ENCODE measurements at regions not wholly inside any gene's neighbourhood (a gene's known extent, or its start where the extent isn't known, plus 50 kb on each side); places are given as distances from the start of the nearest gene placed in this dataset.
"Not testable (repeated sequence)": the region's sequence is repeated elsewhere in the genome, so short reads cannot be mapped to it uniquely, and the experiment has no call there.

GRCh38 chr15:58298879-58299850, 132.6 kb upstream of the LIPC start:
- no peak for DNase-seq

DNA sequence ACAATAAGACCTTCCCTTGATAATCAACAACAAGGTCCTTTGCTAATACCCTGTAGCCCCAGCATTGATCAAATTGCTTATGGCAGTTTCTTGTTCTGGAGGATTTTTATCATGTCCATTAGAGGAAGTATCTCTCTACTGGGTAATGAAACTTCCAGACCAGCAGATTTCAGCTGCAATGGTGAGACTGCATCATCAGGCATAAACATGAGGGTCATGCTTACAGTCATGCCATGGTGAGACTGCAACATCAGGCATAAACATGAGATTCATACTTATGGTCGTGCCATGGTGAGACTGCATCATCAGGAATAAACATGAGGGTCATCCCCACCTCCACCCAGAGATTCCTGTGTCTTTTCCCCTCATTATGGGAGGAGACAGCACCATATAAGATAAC, 129.0 kb upstream of the LIPC start:
- DNase-seq, result no peak

DNA sequence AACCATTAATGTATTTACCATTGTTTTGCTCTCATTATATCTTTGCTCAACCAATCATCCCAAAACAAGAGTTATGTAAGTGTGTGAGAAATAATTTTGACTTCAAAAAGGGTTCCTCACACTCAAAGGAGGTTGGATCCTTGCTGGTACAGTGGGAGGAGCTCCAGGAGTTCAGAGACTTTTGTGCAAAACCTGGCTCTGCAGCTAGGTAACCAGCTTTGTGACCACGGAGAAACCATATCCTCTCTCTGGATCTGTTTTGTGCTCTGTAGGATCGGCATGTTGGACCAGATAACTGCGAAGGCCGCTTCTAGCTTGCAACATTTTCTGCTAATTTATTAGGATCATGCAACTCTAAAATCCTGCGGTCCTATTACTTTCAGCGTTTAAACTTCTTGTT, 128.6 kb upstream of the LIPC start:
- no peak for DNase-seq

DNA sequence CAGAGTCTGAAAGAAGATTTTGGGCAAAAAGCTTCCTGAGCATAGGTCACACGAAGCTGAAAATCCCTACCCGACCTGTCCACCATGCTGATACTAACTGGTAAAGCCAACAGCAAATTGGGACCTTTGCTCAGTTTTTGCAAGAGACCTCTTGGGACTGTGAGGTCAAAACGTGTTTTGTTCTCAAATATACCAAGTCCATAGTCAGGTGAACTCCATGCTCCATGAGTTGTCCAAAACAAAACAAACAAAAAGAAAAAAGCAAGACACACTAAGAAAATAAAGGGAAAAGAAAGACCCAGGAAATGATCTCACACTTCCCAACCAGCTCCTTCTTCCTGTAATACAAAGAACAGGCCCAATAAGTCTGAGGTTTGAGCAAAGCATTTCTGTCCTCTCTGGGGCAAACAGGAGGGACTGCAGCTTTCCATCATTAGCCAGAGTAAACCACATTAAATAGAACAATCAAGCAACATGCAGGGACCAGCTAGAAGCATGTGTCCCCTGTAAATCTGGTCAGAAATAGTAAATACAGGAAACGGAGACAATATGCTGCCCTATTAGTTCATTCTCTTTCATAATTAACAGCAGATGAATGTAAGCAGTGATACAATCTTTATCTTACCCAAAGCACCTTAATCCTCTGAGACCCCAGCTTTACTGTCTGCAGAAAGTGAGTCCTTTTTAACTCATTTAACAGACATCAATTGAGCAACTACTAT, 125.0 kb upstream of the LIPC start:
- no peak for DNase-seq

GRCh38 chr15:58307313-58307961, 124.4 kb upstream of the LIPC start:
- DNase-seq, result no peak

DNA sequence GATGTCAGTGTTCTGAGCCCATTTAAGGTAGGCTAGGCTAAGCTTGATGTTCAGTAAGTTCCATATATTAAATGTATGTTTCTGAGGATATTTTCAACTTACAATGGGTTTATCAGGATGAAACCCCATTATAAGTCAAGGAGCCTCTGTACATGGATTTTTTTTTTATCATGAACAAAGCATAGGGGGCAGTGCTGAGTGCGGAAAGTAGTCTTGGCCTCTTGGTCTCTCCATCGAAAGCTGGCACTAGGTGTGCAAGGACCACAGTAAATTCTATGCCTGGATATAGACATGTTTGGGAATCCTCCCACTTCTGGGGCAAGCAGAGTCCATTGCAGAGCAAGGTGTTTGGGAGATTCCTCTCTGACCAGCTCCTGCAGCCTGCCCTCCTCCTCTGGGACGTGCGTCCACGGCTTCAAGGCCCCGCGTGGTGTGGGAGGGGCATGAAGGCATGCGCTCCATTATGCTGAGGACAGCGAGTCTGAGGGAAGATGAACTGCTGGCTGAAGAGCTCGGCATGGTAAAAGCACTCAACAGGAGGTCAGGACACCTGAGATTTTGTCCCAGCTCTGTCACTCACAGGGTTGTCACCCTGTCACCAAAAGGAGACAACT, 122.9 kb upstream of the LIPC start:
- DNase-seq, result no peak

DNA sequence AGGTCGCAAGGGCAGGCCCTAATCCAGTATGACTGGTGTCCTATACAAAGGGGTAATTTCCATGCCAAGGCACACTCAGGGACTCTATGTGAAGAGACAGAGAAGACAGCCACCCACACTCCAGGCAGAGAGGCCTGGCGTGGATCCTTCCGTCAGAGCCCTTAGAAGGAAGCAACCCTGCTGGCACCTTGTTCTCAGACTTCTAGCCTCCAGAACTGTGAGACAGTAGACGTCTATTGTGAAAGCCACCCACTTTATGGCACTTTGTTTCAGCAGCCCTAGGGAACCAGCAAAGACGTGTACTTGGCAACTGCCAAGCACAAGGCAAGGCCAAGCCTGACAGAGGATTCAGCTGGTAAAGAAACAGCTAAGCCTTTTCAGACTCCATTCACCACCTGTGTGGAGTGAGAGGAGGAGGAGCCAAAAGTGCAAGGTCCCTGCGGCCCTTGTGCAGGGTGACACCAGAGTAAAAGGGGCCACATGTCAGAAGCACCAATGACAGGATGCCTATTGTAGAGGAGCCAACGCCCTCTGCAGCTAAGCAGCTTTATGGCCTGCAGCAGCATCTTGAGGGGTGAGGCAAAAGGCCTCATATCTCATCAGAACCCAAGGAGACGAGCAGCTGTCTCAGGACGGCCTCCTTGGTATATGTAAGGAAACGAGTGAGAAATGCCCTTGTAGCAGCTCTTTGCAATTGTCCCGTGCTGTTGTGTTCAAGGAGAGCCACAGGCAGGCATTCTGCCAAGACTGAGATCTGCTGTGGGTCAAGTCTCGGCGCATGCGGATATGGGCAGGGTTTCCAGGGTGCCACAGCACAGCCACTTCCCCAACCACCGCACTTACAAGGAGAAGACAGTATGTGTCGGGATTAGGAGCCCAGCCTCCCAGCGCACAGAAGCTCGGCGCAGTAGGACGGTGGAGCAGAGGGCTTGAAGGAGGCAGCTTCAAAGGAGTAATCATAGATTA, 121.5 kb upstream of the LIPC start:
- no peak for DNase-seq

DNA sequence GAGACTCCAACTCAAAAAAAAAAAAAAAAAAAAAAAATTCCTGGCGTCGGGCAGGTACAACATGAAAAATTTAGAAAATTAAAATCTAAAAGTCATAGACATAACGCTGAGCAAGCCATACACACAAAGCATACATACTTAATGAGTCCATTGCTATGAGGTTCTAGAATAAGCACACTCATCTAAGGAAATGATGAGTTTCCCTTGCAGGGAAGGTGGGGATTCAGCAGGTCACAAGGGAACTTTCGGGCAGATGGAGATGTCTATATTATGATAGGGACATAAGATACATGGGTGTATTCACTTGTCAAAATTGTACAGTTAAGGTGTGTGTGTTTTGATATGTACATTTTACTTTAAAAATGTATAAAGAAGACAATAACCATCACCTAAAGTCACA, 120.2 kb upstream of the LIPC start:
- no peak for DNase-seq

DNA sequence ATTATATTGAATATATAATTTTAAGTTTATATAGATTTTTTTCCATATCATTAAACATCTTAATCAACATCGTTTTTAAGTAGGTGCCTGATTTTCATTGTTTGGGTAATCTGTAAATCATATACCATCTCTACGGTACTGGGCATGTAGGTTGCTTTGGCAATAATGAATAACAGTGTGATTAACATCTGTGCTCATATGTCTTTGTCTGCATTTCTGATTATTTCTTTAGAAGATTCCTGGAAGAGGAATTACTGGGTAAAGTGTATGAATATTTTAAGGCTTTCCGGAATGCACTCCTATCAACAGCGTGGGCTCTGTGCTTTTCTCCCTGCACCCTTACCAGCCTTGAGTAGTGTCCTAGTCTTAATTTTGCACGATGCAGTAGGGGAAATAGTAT, 119.8 kb upstream of the LIPC start:
- DNase-seq, result no peak

GRCh38 chr15:58313304-58313703, 118.5 kb upstream of the LIPC start:
- no peak for DNase-seq

DNA sequence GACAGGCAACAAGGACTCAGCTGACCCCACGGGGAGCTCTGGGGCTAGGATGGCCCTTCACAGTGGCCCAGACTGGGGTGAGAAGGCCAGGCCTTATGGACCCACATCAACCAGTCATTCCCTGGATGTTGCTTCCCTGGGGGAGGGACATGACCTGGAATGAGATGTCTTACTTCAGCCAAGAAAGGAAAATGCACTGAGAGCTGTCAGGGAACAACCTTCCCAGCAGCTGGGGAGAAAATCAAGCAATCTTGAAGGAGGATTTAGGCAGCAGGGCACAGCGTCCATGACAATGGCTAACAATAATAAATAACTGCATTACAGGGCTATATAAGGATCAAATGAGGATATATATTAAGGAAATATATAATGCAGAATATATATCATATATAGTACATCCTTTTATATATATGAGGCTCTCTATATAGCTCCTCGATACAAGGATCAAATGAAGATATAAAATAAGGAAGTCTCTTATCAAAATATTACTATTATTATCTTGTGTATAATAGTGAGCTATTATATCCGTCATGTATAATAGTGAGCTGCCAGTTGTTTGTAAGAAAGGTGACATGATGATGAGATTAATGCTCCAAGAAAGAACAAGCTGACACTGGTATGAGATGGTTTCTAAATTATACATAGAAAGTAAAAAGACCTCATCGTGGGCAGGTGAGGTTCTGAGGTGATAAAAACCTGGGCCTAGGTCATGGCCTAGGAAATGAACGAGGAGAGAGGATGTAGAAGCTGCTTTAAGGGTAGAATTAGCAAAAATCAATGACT, 117.8 kb upstream of the LIPC start:
- DNase-seq, result no peak

DNA sequence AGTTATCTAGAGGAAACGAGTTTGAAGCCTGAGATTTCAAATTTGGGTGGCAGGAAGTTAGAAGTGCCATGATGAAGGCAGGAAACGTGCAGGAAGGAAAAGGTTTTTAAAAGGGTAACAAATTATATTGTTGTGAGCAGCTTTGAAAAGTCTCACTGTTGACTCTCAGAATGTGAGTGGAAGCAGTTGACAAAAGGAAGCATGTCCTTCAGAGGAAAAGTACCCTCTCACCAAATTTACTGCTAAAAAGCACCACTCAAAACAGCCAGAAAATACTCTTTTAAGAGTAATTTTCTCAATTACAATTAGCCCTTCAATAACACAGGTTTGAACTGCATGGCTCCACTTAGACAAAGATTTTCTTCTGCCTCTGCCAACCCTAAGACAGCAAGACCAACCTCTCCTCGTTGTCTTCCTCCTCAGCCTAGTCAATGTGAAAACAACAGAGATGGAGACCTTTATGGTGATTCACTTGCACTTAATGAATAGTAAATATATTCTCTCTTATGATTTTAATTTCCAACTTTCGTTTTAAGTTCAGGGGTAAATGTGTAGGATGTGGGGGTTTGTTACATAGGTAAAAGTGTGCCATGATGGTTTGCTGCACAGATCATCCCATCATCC, 117.1 kb upstream of the LIPC start:
- no peak for DNase-seq

GRCh38 chr15:58318517-58318916, 113.3 kb upstream of the LIPC start:
- DNase-seq, result no peak

DNA sequence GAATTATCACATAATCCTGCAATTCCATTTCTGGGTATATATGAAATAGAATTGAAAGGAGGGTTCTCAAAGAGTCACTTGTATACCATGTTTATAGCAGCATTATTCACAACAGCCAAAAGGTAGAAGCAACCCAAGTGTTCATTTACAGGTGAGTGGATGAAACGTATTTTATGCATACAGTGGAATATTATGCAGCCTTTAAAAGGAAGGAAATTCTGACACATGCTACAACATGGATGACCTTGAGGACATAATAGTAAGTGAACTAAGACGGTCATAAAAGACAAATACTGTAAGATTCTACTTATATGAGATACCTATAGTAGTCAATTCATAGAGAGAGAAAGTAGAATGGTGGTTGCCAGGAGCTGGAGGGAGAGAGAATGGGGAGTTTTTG, 110.8 kb upstream of the LIPC start:
- no peak for DNase-seq

GRCh38 chr15:58322253-58322652, 109.5 kb upstream of the LIPC start:
- DNase-seq, result no peak

DNA sequence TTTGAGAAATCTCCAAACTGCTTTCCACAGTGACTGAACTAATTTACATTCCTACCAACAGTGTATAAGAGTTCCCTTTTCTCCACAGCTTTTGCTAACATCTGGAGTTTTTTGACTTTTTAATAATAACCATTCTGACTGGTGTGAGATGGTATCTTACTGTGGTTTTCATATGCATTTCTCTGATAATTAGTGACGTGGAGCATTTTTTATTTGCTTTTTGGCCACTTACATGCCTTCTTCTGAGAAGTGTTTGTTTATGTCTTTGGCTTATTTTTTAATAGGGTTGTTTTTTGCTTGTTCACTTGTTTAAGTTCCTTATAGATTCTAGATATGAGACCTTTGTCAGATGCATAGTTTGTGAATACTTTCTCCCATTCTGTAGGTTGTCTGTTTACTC, 108.5 kb upstream of the LIPC start:
- not testable (repeated sequence) for DNase-seq

DNA sequence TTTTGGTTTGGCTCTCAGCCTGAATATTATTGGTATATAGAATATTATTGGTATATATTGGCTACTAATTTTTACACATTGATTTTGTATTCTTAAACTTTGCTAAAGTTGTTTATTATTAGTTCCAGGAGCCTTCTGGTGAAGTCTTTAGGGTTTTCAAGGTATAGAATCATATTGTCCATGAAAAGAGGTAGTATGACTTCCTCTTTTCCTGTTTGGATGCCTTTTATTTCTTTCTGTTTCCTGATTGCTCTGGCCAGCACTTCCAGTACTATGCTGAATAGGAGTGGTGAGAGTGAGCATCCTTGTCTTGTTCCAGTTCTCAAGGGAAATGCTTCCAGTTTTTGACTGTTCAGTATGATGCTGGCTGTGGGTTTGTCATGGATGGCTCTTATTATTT, 107.3 kb upstream of the LIPC start:
- DNase-seq, result no peak

DNA sequence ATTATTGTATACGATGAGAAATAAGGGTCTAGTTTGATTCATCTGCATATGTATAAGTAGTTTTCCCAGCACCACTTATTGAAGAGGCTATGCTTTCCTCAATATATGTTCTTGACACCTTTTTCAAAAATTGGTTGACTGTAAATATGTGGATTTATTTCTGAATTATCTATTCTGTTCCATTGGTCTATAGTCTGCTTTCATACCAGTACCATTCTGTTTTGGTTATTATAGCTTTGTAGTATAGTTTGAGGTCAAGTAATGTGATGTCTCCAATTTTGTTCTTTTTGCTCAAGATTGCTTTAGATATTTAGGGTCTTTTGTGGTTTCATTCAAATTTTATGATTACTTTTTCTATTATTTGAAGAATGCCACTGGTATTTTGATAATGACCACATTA, 103.8 kb upstream of the LIPC start:
- no peak for DNase-seq

DNA sequence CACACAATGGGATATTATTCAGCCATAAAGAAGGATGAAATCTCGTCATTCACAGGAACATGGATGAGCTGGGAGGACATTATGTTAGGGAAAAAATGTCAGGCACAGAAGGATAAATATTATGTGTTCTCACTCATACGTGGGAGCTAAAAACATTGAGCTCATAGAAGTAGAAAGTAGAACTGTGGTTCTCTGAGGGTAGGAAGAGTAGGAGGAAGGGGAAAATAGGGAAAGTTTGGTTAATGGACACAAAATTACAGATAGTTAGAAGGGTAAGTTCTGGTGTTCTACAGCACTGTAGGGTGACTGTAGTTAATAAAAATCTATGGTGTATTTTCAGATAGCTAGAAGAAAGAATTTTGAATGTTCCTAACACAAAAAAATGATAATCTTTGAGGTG, 102.6 kb upstream of the LIPC start:
- no peak for DNase-seq

GRCh38 chr15:58329781-58330671, 101.8 kb upstream of the LIPC start:
- peak; percentile 69 for DNase-seq

All from DMS53 (cell line).